Activated CD8-positive, alpha-beta T cell treated with anti-CD3 and anti-CD28 coated beads for 36 hours (primary cell): ENCODE measurements at regions not wholly inside any gene's neighbourhood (a gene's known extent, or its start where the extent isn't known, plus 50 kb on each side); places are given as distances from the start of the nearest gene placed in this dataset.
"Not testable (repeated sequence)": the region's sequence is repeated elsewhere in the genome, so short reads cannot be mapped to it uniquely, and the experiment has no call there.

Experiments
- ATAC-seq: fragments of 200-7000 bp; cut with Tn5 transposase; one replicate; pipeline ENCODE4 v1.10.0; 2021; ENCODE audit warnings: mild to moderate bottlenecking, moderate library complexity
- CTCF ChIA-PET: fragments of 350-600 bp; sonication (Branson Sonifier 250); formaldehyde crosslinking; loops from one replicate; lab custom pipeline; 2021; ENCODE audit warnings: antibody characterized with exemption; lab: Charles Lee
- POLR2A ChIA-PET: fragments of 350-600 bp; sonication (Branson Sonifier 250); formaldehyde crosslinking; loops from one replicate; lab custom pipeline; 2021; ENCODE audit warnings: antibody characterized with exemption; lab: Charles Lee
- DNase-seq: peaks from one replicate; pipeline ENCODE4 v3.0.0-alpha.2; 2020
- H3K27ac Mint-ChIP-seq: one replicate; pipeline ENCODE4 v1.8.0; 2021; ENCODE audit warnings: mild to moderate bottlenecking, mixed read lengths
- H3K27me3 Mint-ChIP-seq: one replicate; pipeline ENCODE4 v1.8.0; 2021; ENCODE audit warnings: mixed read lengths
- H3K36me3 Mint-ChIP-seq: one replicate; pipeline ENCODE4 v1.8.0; 2021; ENCODE audit warnings: low read depth, mixed read lengths
- H3K4me1 Mint-ChIP-seq: one replicate; pipeline ENCODE4 v1.8.0; 2021; ENCODE audit warnings: low read depth, mixed read lengths
- H3K4me3 Mint-ChIP-seq: one replicate; pipeline ENCODE4 v1.8.0; 2021; ENCODE audit warnings: mild to moderate bottlenecking, moderate library complexity, mixed read lengths
- H3K9me3 Mint-ChIP-seq: one replicate; pipeline ENCODE4 v1.8.0; 2021; ENCODE audit warnings: mixed read lengths
- CTCF ChIP-seq: fragments of 200-600 bp; IDR thresholded peaks from one replicate; pipeline ENCODE4 v1.8.0; 2022; ENCODE audit warnings: antibody characterized with exemption, mild to moderate bottlenecking
- intact Hi-C: fragments of 100-400 bp; cut with micrococcal nuclease; formaldehyde crosslinking; loops from one replicate; pipeline ENCODE4 v1.10.0; 2022

- Mint-ChIP-seq H3K9me3 (no peaks in the 10 kb centered on the region), H3K27me3 (peaks cover 21% of the 10 kb centered on the region)
Measured at GRCh38 chr3:127491323-127491722, 99.2 kb downstream of the TPRA1 start.

GRCh38 chr3:127491024-127491305 lies 99.6 kb downstream of the TPRA1 start:
- H3K4me1 Mint-ChIP-seq, CTCF ChIA-PET, H3K9me3 Mint-ChIP-seq, H3K27ac Mint-ChIP-seq, H3K36me3 Mint-ChIP-seq, DNase-seq, intact Hi-C loops, H3K4me3 Mint-ChIP-seq, POLR2A ChIA-PET, ATAC-seq: not testable (repeated sequence)
- H3K27me3 Mint-ChIP-seq, result peaks cover 22% of the 10 kb centered on the region

More at GRCh38 chr3:127491323-127491722, 99.2 kb downstream of the TPRA1 start:
- no peak for TF ChIP-seq CTCF
- ATAC-seq, result no peak
- intact Hi-C loops, result no loop called here
- ChIA-PET POLR2A (no interaction called here), CTCF (no interaction called here)
- Mint-ChIP-seq H3K4me3 (no peak overlapping the region), H3K36me3 (no peaks in the 10 kb centered on the region), H3K4me1 (no peaks in the 10 kb centered on the region), H3K27ac (no peak overlapping the region)
- DNase-seq, result no peak

- no peak for DNase-seq
Measured at GRCh38 chr3:127490271-127491023, 100.1 kb downstream of the TPRA1 start.

GRCh38 chr3:127489357-127489756 lies 101.2 kb downstream of the TPRA1 start:
- Mint-ChIP-seq H3K9me3 (no peaks in the 10 kb centered on the region), H3K27ac (no peak overlapping the region)

More at GRCh38 chr3:127490271-127491023, 100.1 kb downstream of the TPRA1 start:
- ATAC-seq, result no peak
- H3K36me3 Mint-ChIP-seq, result no peaks in the 10 kb centered on the region
- H3K4me1 Mint-ChIP-seq, result no peaks in the 10 kb centered on the region
- ChIA-PET POLR2A (no interaction called here), CTCF (no interaction called here)
- no peak overlapping the region for H3K4me3 Mint-ChIP-seq
- H3K27me3 Mint-ChIP-seq, result peaks cover 23% of the 10 kb centered on the region
- TF ChIP-seq CTCF, result no peak
- intact Hi-C loops, result no loop called here
- no peak overlapping the region for H3K27ac Mint-ChIP-seq
- no peaks in the 10 kb centered on the region for H3K9me3 Mint-ChIP-seq

GRCh38 chr3:127488740-127489139 lies 101.8 kb downstream of the TPRA1 start:
- POLR2A ChIA-PET, result no interaction called here
- H3K27ac Mint-ChIP-seq, result no peak overlapping the region
- ATAC-seq (no peak), DNase-seq (no peak)
- no peak for TF ChIP-seq CTCF
- no peaks in the 10 kb centered on the region for H3K36me3 Mint-ChIP-seq
- no peaks in the 10 kb centered on the region for H3K9me3 Mint-ChIP-seq
- intact Hi-C loops, result no loop called here
- peaks cover 16% of the 10 kb centered on the region for H3K4me1 Mint-ChIP-seq
- CTCF ChIA-PET, result no interaction called here
- no peak overlapping the region for H3K4me3 Mint-ChIP-seq
- peaks cover 27% of the 10 kb centered on the region for H3K27me3 Mint-ChIP-seq

More at GRCh38 chr3:127489357-127489756, 101.2 kb downstream of the TPRA1 start:
- ChIA-PET CTCF (no interaction called here), POLR2A (no interaction called here)
- ATAC-seq, result no peak
- Mint-ChIP-seq H3K4me3 (no peak overlapping the region), H3K27me3 (peaks cover 27% of the 10 kb centered on the region), H3K4me1 (peaks cover 9% of the 10 kb centered on the region), H3K36me3 (no peaks in the 10 kb centered on the region)
- TF ChIP-seq CTCF, result no peak
- no peak for DNase-seq
- intact Hi-C loops, result no loop called here
